GM23338 (cell line): ENCODE measurements at regions not wholly inside any gene's neighbourhood (a gene's known extent, or its start where the extent isn't known, plus 50 kb on each side); places are given as distances from the start of the nearest gene placed in this dataset.

Experiments
- ATAC-seq: fragments of 200-7000 bp; cut with Tn5 transposase; 3 replicates; pipeline ENCODE4 v1.9.1; 2020
- DNase-seq: peaks from one replicate; pipeline ENCODE4 v3.0.0-alpha.2; 2015; ENCODE audit warnings: low spot score
- H2AFZ ChIP-seq: fragments of 200-600 bp; sonication (generic); 2 replicates; pipeline ENCODE4 v1.8.0; 2016; ENCODE audit warnings: antibody characterized with exemption, mild to moderate bottlenecking, moderate library complexity
- H3F3A ChIP-seq: fragments of 200-600 bp; sonication (generic); replicated peaks from 2 replicates; pipeline ENCODE4 v1.8.0; 2017; ENCODE audit warnings: antibody characterized with exemption, mixed run types, low read depth
- H3K27ac ChIP-seq: fragments of 200-600 bp; sonication (generic); 2 replicates; pipeline ENCODE4 v1.6.1; 2016; ENCODE audit warnings: low read depth
- H3K27me3 ChIP-seq: fragments of 200-600 bp; sonication (generic); 2 replicates; pipeline ENCODE4 v1.8.0; 2016; ENCODE audit warnings: mild to moderate bottlenecking, mixed run types, moderate library complexity; ENCODE audit not compliant: insufficient read depth
- H3K36me3 ChIP-seq: fragments of 200-600 bp; sonication (generic); 2 replicates; pipeline ENCODE4 v1.8.0; 2016; ENCODE audit warnings: mild to moderate bottlenecking; ENCODE audit not compliant: insufficient read depth
- H3K4me1 ChIP-seq: fragments of 200-600 bp; sonication (generic); 2 replicates; pipeline ENCODE4 v1.8.0; 2016; ENCODE audit warnings: mild to moderate bottlenecking, moderate library complexity; ENCODE audit not compliant: insufficient read depth
- H3K4me2 ChIP-seq: fragments of 200-600 bp; sonication (generic); 2 replicates; pipeline ENCODE4 v1.7.1; 2017; ENCODE audit warnings: mixed run types
- H3K4me3 ChIP-seq: fragments of 200-600 bp; sonication (generic); 2 replicates; pipeline ENCODE4 v1.6.1; 2016; ENCODE audit warnings: mixed run types
- H3K79me2 ChIP-seq: fragments of 200-600 bp; sonication (generic); replicated peaks from 2 replicates; pipeline ENCODE4 v1.8.0; 2017; ENCODE audit warnings: mild to moderate bottlenecking; ENCODE audit not compliant: insufficient read depth
- H3K9me2 ChIP-seq: fragments of 200-600 bp; sonication (generic); 2 replicates; pipeline ENCODE4 v1.8.0; 2017; ENCODE audit not compliant: insufficient read depth
- H4K20me1 ChIP-seq: fragments of 200-600 bp; sonication (generic); replicated peaks from 2 replicates; pipeline ENCODE4 v1.8.0; 2017; ENCODE audit warnings: mild to moderate bottlenecking; ENCODE audit not compliant: insufficient read depth
- H3K27ac Mint-ChIP-seq: 2 replicates; pipeline ENCODE4 v1.8.0; 2020; ENCODE audit warnings: inconsistent platforms, mild to moderate bottlenecking, moderate library complexity, mixed read lengths
- H3K27me3 Mint-ChIP-seq: 3 replicates; pipeline ENCODE4 v1.8.0; 2022; ENCODE audit warnings: low read depth, mild to moderate bottlenecking, moderate library complexity, mixed read lengths, inconsistent platforms; ENCODE audit not compliant: insufficient read depth, poor library complexity
- H3K36me3 Mint-ChIP-seq: 3 replicates; pipeline ENCODE4 v1.8.0; 2021; ENCODE audit warnings: low read depth, mild to moderate bottlenecking, inconsistent platforms, moderate library complexity, mixed read lengths
- H3K4me1 Mint-ChIP-seq: 3 replicates; pipeline ENCODE4 v1.8.0; 2020; ENCODE audit warnings: mild to moderate bottlenecking, inconsistent platforms, mixed read lengths
- H3K4me3 Mint-ChIP-seq: 3 replicates; pipeline ENCODE4 v1.8.0; 2021; ENCODE audit warnings: moderate library complexity, mild to moderate bottlenecking, inconsistent platforms, mixed read lengths
- H3K9me3 Mint-ChIP-seq: 3 replicates; pipeline ENCODE4 v1.8.0; 2020; ENCODE audit warnings: moderate library complexity, mild to moderate bottlenecking, inconsistent platforms, mixed read lengths
- CREB1 ChIP-seq: fragments of 250-450 bp; sonication (Bioruptor Pico); IDR thresholded peaks from 2 replicates; pipeline ENCODE4 v1.5.0; 2020; ENCODE audit warnings: low read depth, mild to moderate bottlenecking, moderate library complexity
- EZH2 ChIP-seq: fragments of 200-600 bp; sonication (generic); IDR thresholded peaks from one replicate; pipeline ENCODE4 v1.8.0; 2017; ENCODE audit warnings: antibody characterized with exemption, mild to moderate bottlenecking, low read depth; ENCODE audit not compliant: unreplicated experiment
- EZH2phosphoT487 ChIP-seq: fragments of 200-600 bp; sonication (generic); IDR thresholded peaks from one replicate; pipeline ENCODE4 v1.8.1; 2018; ENCODE audit warnings: antibody characterized with exemption; ENCODE audit not compliant: unreplicated experiment
- NANOG ChIP-seq: IDR thresholded peaks from 2 replicates; pipeline ENCODE4 v1.6.1; 2016; ENCODE audit warnings: antibody characterized with exemption, borderline replicate concordance
- ZNF114 ChIP-seq: fragments of 250-450 bp; sonication (Bioruptor Pico); IDR thresholded peaks from 2 replicates; pipeline ENCODE4 v1.5.0; 2020; ENCODE audit warnings: mild to moderate bottlenecking, moderate library complexity
- TF ChIP-seq, protein P1 (sequence below): fragments of 250-450 bp; sonication (Bioruptor Pico); IDR thresholded peaks from 2 replicates; pipeline ENCODE4 v1.5.0; 2020; ENCODE audit warnings: mild to moderate bottlenecking, moderate library complexity

DNA sequence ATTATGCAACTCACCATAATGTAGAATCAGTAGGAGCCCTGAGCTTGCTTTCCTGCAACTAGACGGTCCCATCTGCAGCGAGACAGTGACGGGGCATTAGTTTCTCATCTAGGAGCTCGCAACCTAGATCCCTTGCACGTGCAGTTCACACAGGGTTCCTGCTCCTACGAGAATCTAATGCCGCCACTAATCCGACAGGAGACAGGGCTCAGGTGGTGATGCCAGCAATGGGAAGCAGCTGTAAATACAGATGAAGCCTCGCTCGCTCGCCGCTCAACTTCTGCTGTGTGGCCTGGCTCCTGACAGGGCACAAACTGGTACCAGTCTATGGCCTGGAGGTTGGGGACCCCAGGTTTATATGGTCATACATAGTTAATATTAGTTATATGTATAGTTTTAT, 394.5 kb downstream of the NPIPA8 start:
- H3K4me3 Mint-ChIP-seq: no peak overlapping the region
- H3K4me2 ChIP-seq: no peak overlapping the region

DNA sequence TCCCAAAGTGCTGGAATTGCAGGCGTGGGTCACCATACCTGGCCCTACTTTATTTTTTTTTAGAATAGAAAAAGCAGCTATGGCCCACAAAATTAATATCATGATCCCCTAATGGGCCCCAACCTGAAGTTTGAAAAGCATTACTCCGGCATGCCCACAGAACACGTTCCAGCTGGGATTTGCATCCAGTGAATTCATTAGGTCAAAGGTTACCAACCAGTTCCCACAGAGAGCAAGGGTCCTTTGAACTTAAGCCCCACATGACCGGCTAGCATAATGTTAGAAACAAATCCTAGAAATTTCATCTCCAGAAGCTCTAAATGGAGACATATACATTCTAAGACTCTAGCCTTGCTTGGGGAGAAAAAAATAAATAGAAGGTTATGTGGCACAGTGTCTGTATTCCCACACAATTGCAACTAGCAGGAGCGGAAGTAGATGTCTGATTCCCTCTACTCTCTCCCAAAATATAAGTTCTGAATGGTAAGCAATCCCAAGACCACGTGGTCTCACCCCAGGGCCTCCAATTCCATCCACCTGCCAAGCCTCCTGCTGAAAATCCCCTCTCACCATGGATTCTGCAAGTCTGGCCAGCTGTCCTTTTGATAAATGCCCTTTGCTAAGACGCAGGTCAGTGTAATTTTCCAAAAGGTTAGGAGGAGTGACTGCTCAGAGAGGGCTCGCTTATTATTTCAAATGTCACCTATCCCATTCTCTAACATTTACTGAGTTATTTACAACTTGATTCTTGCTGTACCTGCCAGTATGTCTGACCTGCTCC, 395.8 kb downstream of the NPIPA8 start:
- Histone ChIP-seq H4K20me1 (no peaks in the 10 kb centered on the region), H3K79me2 (no peaks in the 10 kb centered on the region), H3F3A (no peaks in the 10 kb centered on the region), H3K4me2 (no peak overlapping the region), H3K4me1 (0 out of 2 replicates have a peak, but pooled peaks cover 3% of the 10 kb centered on the region), H3K27me3 (no peaks in the 10 kb centered on the region), H3K4me3 (no peak overlapping the region), H3K36me3 (no peaks in the 10 kb centered on the region), H3K9me2 (no peaks in the 10 kb centered on the region), H2AFZ (0 out of 2 replicates have a peak overlapping the region, but pooled peaks have one; percentile 20), H3K27ac (no peak overlapping the region)
- Mint-ChIP-seq H3K36me3 (peaks cover 5% of the 10 kb centered on the region; the same call in 1 of the 3 replicates), H3K9me3 (peaks cover 5% of the 10 kb centered on the region; the same call in 2 of the 3 replicates), H3K4me3 (no peak overlapping the region), H3K27me3 (no peaks in the 10 kb centered on the region), H3K27ac (no peak overlapping the region), H3K4me1 (no peaks in the 10 kb centered on the region)
- no peak for DNase-seq
- ATAC-seq: no peak
- TF ChIP-seq EZH2phosphoT487 (no peak), CREB1 (CRISPR knock-in tag) (no peak), EZH2 (no peak)

More for the DNA sequence above, 394.5 kb downstream of the NPIPA8 start:
- H3K27ac Mint-ChIP-seq: no peak overlapping the region
- Histone ChIP-seq H3K4me3 (no peak overlapping the region), H3K4me1 (peaks cover 3% of the 10 kb centered on the region; the same call in 1 of the 2 replicates), H3K27me3 (no peaks in the 10 kb centered on the region), H3K27ac (no peak overlapping the region), H2AFZ (no peak overlapping the region), H4K20me1 (no peaks in the 10 kb centered on the region), H3F3A (no peaks in the 10 kb centered on the region), H3K9me2 (no peaks in the 10 kb centered on the region), H3K36me3 (no peaks in the 10 kb centered on the region), H3K79me2 (no peaks in the 10 kb centered on the region)
- no peak for ATAC-seq
- peaks cover 5% of the 10 kb centered on the region; the same call in 2 of the 3 replicates for H3K9me3 Mint-ChIP-seq
- no peak for DNase-seq
- H3K27me3 Mint-ChIP-seq: no peaks in the 10 kb centered on the region
- peaks cover 5% of the 10 kb centered on the region; the same call in 1 of the 3 replicates for H3K36me3 Mint-ChIP-seq
- TF ChIP-seq CREB1 (CRISPR knock-in tag) (no peak), EZH2phosphoT487 (no peak), NANOG (no peak)
- H3K4me1 Mint-ChIP-seq: no peaks in the 10 kb centered on the region

DNA sequence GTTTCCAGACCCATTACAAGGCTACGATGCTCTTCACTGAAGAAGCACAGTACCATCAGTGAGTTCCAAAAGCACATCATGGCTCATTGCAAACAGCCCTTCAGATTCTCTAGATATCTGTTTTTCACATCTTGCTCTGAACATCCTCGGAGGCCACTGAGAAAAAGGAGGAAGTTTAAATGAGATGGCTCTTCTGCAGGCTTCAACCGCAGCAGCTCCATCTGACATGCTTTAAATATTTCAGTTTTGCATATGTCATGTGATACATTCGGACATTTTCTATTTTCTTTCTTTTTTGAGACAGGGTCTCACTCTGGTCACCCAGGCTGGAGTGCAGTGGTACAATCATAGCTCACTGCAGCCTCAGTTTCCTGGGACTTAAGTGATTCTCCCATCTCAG, 396.8 kb downstream of the NPIPA8 start:
- 0 out of 2 replicates have a peak, but pooled peaks cover 3% of the 10 kb centered on the region for H3K4me1 ChIP-seq
- H3K27me3 Mint-ChIP-seq: no peaks in the 10 kb centered on the region
- no peak overlapping the region for H3K4me3 ChIP-seq
- H3K9me2 ChIP-seq: no peaks in the 10 kb centered on the region
- ATAC-seq: no peak
- peaks cover 5% of the 10 kb centered on the region; the same call in 1 of the 3 replicates for H3K36me3 Mint-ChIP-seq
- H4K20me1 ChIP-seq: no peaks in the 10 kb centered on the region
- H2AFZ ChIP-seq: no peak overlapping the region
- H3K36me3 ChIP-seq: no peaks in the 10 kb centered on the region
- H3K27ac Mint-ChIP-seq: no peak overlapping the region
- H3K4me2 ChIP-seq: no peak overlapping the region
- H3K4me1 Mint-ChIP-seq: no peaks in the 10 kb centered on the region
- DNase-seq: no peak
- no peak overlapping the region for H3K27ac ChIP-seq
- H3K4me3 Mint-ChIP-seq: no peak overlapping the region
- no peaks in the 10 kb centered on the region for H3F3A ChIP-seq
- no peaks in the 10 kb centered on the region for H3K27me3 ChIP-seq
- H3K9me3 Mint-ChIP-seq: peaks cover 5% of the 10 kb centered on the region; the same call in 2 of the 3 replicates
- H3K79me2 ChIP-seq: no peaks in the 10 kb centered on the region
- TF ChIP-seq ZNF114 (no peak), EZH2phosphoT487 (no peak), CREB1 (CRISPR knock-in tag) (no peak)
- TF ChIP-seq, protein P1, sequence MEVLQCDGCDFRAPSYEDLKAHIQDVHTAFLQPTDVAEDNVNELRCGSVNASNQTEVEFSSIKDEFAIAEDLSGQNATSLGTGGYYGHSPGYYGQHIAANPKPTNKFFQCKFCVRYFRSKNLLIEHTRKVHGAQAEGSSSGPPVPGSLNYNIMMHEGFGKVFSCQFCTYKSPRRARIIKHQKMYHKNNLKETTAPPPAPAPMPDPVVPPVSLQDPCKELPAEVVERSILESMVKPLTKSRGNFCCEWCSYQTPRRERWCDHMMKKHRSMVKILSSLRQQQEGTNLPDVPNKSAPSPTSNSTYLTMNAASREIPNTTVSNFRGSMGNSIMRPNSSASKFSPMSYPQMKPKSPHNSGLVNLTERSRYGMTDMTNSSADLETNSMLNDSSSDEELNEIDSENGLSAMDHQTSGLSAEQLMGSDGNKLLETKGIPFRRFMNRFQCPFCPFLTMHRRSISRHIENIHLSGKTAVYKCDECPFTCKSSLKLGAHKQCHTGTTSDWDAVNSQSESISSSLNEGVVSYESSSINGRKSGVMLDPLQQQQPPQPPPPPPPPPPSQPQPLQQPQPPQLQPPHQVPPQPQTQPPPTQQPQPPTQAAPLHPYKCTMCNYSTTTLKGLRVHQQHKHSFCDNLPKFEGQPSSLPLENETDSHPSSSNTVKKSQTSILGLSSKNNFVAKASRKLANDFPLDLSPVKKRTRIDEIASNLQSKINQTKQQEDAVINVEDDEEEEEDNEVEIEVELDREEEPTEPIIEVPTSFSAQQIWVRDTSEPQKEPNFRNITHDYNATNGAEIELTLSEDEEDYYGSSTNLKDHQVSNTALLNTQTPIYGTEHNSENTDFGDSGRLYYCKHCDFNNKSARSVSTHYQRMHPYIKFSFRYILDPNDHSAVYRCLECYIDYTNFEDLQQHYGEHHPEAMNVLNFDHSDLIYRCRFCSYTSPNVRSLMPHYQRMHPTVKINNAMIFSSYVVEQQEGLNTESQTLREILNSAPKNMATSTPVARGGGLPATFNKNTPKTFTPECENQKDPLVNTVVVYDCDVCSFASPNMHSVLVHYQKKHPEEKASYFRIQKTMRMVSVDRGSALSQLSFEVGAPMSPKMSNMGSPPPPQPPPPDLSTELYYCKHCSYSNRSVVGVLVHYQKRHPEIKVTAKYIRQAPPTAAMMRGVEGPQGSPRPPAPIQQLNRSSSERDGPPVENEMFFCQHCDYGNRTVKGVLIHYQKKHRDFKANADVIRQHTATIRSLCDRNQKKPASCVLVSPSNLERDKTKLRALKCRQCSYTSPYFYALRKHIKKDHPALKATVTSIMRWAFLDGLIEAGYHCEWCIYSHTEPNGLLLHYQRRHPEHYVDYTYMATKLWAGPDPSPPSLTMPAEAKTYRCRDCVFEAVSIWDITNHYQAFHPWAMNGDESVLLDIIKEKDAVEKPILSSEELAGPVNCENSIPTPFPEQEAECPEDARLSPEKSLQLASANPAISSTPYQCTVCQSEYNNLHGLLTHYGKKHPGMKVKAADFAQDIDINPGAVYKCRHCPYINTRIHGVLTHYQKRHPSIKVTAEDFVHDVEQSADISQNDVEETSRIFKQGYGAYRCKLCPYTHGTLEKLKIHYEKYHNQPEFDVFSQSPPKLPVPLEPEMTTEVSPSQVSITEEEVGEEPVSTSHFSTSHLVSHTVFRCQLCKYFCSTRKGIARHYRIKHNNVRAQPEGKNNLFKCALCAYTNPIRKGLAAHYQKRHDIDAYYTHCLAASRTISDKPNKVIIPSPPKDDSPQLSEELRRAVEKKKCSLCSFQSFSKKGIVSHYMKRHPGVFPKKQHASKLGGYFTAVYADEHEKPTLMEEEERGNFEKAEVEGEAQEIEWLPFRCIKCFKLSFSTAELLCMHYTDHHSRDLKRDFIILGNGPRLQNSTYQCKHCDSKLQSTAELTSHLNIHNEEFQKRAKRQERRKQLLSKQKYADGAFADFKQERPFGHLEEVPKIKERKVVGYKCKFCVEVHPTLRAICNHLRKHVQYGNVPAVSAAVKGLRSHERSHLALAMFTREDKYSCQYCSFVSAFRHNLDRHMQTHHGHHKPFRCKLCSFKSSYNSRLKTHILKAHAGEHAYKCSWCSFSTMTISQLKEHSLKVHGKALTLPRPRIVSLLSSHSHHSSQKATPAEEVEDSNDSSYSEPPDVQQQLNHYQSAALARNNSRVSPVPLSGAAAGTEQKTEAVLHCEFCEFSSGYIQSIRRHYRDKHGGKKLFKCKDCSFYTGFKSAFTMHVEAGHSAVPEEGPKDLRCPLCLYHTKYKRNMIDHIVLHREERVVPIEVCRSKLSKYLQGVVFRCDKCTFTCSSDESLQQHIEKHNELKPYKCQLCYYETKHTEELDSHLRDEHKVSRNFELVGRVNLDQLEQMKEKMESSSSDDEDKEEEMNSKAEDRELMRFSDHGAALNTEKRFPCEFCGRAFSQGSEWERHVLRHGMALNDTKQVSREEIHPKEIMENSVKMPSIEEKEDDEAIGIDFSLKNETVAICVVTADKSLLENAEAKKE (CRISPR knock-in tag): no peak
